22Rv1 (cell line): ENCODE measurements at regions not wholly inside any gene's neighbourhood (a gene's known extent, or its start where the extent isn't known, plus 50 kb on each side); places are given as distances from the start of the nearest gene placed in this dataset.

Experiments used
- CTCF ChIP-seq: fragments of 450-650 bp; IDR thresholded peaks from 2 replicates; pipeline ENCODE4 v1.5.1; 2017; ENCODE audit warnings: mild to moderate bottlenecking
- ZFX ChIP-seq: fragments of 450-650 bp; IDR thresholded peaks from 2 replicates; pipeline ENCODE4 v1.6.1; 2017; ENCODE audit warnings: antibody characterized with exemption, borderline replicate concordance

- TF ChIP-seq CTCF (no peak), ZFX (no peak)
Observed at GRCh38 chr1:82108843-82109242, 308.1 kb downstream of the ADGRL2 start.
